GF-D8 (cell line): ENCODE measurements at regions not wholly inside any gene's neighbourhood (a gene's known extent, or its start where the extent isn't known, plus 50 kb on each side); places are given as distances from the start of the nearest gene placed in this dataset.

ENCODE experiments used
- DNase-seq: peaks from one replicate; lab custom pipeline; 2025; lab: John Stamatoyannopoulos, UW

GRCh38 chr15:31977812-31978661 lies 52.3 kb upstream of the CHRNA7 start:
- no peak for DNase-seq
